Mucosa of descending colon (tissue), 3 donors: ENCODE measurements at regions not wholly inside any gene's neighbourhood (a gene's known extent, or its start where the extent isn't known, plus 50 kb on each side); places are given as distances from the start of the nearest gene placed in this dataset.
"Not testable (repeated sequence)": the region's sequence is repeated elsewhere in the genome, so short reads cannot be mapped to it uniquely, and the experiment has no call there.

Experiments
- ATAC-seq: fragments of 200-7000 bp; cut with Tn5 transposase; one replicate; pipeline ENCODE4 v1.9.1; 2020; ENCODE audit warnings: mild to moderate bottlenecking, moderate library complexity
- DNase-seq, 3 donors: peaks; one replicate each; pipeline ENCODE4 v3.0.0-alpha.2; 2020
- H3K36me3 ChIP-seq: fragments of 200-600 bp; one replicate; pipeline ENCODE4 v1.8.0; 2021; ENCODE audit warnings: low read depth, mild to moderate bottlenecking
- H3K4me1 ChIP-seq: fragments of 200-600 bp; one replicate; pipeline ENCODE4 v1.8.0; 2021; ENCODE audit warnings: low read depth, mild to moderate bottlenecking
- H3K4me3 ChIP-seq: fragments of 200-600 bp; one replicate; pipeline ENCODE4 v1.8.0; 2021; ENCODE audit warnings: mild to moderate bottlenecking
- H3K9me3 ChIP-seq: fragments of 200-600 bp; one replicate; pipeline ENCODE4 v1.8.0; 2021; ENCODE audit warnings: mild to moderate bottlenecking
- intact Hi-C, 2 donors: fragments of 100-400 bp; cut with DNase I in 1 of 2; cut with micrococcal nuclease in 1 of 2; formaldehyde crosslinking; loops; one replicate each; pipeline versions ENCODE4 v1.11.0 to v1.11.1; 2022; cut with DNase I, micrococcal nuclease
- TF ChIP-seq, protein P1 (sequence below): fragments of 200-600 bp; IDR thresholded peaks from one replicate; pipeline ENCODE4 v1.8.0; 2022; ENCODE audit warnings: antibody characterized with exemption, mild to moderate bottlenecking
- donor health status: DM: no; HTN: no; CAD: no; lungs with moderate emphysema.
- donor health status: DM: no; HTN: no; CAD: no.
- donor health status: DM: no; HTN: yes; CAD: no.

DNA sequence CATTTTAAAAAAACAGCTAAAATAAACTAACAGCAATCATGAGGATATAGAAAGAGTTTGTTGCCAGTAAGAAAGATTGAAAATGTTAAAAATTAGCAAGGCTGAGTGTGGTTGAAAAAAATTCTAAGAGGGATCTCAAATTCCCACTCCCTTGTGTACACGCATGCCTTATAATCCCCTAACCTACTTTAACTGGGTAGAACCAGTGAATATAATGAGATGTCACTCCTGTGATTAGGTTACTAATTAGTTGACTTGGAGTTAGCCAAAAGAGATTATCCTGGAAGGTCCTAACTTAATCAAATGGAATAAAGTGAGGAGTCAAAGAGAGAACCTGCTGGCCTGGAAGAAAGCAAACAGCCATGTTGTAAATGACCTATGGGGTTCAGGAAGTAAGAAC, 286.0 kb upstream of the TGFBR2 start:
- Histone ChIP-seq H3K4me1 (peaks cover 3% of the 10 kb centered on the region), H3K9me3 (no peaks in the 10 kb centered on the region), H3K36me3 (no peaks in the 10 kb centered on the region), H3K4me3 (no peak overlapping the region)
- DNase-seq (no peak), ATAC-seq (no peak)
- intact Hi-C loops, result no loop called here
- TF ChIP-seq, protein P1, sequence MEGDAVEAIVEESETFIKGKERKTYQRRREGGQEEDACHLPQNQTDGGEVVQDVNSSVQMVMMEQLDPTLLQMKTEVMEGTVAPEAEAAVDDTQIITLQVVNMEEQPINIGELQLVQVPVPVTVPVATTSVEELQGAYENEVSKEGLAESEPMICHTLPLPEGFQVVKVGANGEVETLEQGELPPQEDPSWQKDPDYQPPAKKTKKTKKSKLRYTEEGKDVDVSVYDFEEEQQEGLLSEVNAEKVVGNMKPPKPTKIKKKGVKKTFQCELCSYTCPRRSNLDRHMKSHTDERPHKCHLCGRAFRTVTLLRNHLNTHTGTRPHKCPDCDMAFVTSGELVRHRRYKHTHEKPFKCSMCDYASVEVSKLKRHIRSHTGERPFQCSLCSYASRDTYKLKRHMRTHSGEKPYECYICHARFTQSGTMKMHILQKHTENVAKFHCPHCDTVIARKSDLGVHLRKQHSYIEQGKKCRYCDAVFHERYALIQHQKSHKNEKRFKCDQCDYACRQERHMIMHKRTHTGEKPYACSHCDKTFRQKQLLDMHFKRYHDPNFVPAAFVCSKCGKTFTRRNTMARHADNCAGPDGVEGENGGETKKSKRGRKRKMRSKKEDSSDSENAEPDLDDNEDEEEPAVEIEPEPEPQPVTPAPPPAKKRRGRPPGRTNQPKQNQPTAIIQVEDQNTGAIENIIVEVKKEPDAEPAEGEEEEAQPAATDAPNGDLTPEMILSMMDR, result no peak

DNA sequence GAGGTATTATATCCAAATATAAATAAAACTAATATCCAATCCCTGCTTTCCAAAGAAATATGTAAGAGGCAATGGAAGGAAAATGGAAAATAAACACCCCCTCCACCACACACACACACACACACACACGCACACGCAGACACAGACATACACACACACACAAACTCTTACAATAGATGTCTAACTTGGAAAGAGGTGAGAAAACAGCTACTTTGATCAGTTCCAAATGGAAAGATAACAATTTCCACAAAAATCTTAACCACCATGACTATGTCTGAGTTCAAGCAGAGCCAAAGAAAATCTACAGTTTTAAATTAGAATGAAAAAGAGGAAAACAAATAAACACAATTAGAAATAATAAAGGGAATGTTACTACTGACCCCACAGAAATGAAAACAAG, 285.3 kb upstream of the TGFBR2 start:
- Histone ChIP-seq H3K9me3 (no peaks in the 10 kb centered on the region), H3K36me3 (no peaks in the 10 kb centered on the region), H3K4me1 (peaks cover 3% of the 10 kb centered on the region), H3K4me3 (no peak overlapping the region)
- TF ChIP-seq, protein P1, result no peak
- ATAC-seq (no peak), DNase-seq (no peak)
- intact Hi-C loops, result no loop called here

DNA sequence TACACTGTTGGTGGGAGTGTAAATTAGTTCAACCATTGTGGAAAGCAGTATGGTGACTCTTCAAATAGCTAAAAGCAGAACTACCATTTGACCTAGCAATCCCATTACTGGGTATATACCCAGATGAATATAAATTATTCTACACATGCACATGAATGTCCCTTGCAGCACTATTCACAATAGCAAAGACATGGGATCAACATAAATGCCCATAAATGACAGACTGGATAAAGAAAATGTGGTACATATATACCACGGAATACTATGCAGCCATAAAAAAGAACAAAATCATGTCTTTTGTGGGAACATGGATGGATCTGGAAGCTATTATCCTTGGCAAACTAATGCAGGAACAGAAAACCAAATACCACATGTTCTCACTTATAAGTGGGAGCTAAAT, 282.8 kb upstream of the TGFBR2 start:
- ATAC-seq, intact Hi-C loops, H3K36me3 ChIP-seq, H3K9me3 ChIP-seq, DNase-seq, H3K4me3 ChIP-seq, H3K4me1 ChIP-seq: not testable (repeated sequence)

DNA sequence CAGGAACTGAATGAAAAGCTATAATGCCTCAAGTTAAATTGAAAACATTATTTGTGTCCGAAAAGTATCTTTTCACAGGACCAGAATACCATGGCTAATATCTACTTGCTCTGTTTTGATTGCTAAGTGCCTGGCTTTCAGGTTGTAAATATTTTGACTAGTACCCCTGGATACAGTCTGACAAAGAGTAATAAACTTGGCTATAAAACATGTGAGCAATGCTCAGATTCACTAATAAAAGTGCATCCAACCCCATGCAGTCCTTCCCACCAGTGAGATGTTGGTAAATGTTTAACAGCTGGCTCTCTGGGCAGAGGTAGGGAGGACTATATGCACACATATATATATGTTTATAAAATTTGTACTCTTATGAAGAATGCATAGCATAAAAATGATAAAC, 281.8 kb upstream of the TGFBR2 start:
- no peaks in the 10 kb centered on the region for H3K9me3 ChIP-seq
- H3K4me3 ChIP-seq, result no peak overlapping the region
- no peaks in the 10 kb centered on the region for H3K36me3 ChIP-seq
- H3K4me1 ChIP-seq, result peaks cover under 1% of the 10 kb centered on the region
- DNase-seq (peak in 1 of 3 donors; percentile 19), ATAC-seq (peak; percentile 98)
- intact Hi-C loops, result no loop called here
- TF ChIP-seq, protein P1, result no peak

DNA sequence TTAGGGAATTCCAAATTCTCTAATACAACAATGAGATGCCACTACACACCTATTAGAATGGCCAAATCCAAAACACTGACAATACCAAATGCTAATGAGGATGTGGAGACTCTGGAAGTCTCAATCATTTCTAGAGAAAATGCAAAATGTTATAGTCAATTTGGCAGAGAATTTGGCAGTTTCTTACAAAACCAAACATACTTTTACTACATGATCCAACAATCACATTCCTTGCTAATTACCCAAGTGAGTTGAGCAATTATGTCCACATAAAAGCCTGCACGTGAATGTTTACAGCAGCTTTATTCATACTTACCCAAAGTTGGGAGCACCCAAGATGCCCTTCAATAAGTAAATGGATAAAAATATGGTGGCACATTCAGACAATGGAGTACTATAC, 278.4 kb upstream of the TGFBR2 start:
- H3K36me3 ChIP-seq, H3K4me3 ChIP-seq, DNase-seq, ATAC-seq, intact Hi-C loops, H3K9me3 ChIP-seq, H3K4me1 ChIP-seq: not testable (repeated sequence)

DNA sequence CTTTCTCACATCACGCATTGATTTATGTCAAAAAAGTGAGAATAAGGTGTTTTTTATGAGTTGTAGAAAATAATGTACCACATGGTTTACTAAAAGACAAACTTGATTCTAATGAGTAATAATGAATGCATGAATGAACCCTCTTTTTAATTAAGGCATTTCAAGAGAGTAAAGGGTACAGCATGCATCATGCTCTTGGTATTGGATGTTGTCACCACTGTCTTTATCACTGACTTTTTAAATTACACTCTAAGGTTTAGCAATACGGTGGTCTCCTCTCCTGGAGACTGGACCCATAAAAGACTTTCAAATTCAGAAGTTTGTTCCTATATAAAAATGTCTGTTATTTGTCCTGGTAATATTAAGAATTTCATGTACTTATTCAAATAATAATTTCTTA, 277.5 kb upstream of the TGFBR2 start:
- DNase-seq, intact Hi-C loops, H3K4me1 ChIP-seq, ATAC-seq, H3K36me3 ChIP-seq, H3K4me3 ChIP-seq, H3K9me3 ChIP-seq: not testable (repeated sequence)

DNA sequence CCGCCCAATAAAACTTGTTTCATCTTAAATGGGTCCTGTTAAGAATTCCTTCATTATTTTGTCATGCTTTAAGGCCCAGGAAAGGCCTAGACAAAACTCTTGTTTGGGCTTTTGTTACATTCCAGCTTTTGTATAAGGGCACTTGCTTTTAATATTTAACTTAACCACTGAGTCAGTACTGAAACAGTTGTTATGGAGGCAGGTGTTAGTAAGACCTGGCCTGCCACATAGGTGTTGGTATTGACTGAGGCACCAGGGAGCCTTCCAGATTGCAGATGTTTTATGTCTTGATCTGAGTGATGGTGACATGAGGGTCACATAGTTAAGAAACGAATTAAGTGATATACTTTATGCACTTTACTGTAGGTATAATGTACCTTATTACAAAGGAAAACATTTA, 274.9 kb upstream of the TGFBR2 start:
- intact Hi-C loops, result no loop called here
- peak; percentile 47 for ATAC-seq
- no peaks in the 10 kb centered on the region for H3K36me3 ChIP-seq
- H3K9me3 ChIP-seq, result no peaks in the 10 kb centered on the region
- no peak for DNase-seq
- TF ChIP-seq, protein P1, result no peak
- no peaks in the 10 kb centered on the region for H3K4me1 ChIP-seq
- H3K4me3 ChIP-seq, result no peak overlapping the region
